ENCODE measurements at regions not wholly inside any gene's neighbourhood (a gene's known extent, or its start where the extent isn't known, plus 50 kb on each side); places are given as distances from the start of the nearest gene placed in this dataset.
"Not testable (repeated sequence)": the region's sequence is repeated elsewhere in the genome, so short reads cannot be mapped to it uniquely, and the experiment has no call there.

DNA sequence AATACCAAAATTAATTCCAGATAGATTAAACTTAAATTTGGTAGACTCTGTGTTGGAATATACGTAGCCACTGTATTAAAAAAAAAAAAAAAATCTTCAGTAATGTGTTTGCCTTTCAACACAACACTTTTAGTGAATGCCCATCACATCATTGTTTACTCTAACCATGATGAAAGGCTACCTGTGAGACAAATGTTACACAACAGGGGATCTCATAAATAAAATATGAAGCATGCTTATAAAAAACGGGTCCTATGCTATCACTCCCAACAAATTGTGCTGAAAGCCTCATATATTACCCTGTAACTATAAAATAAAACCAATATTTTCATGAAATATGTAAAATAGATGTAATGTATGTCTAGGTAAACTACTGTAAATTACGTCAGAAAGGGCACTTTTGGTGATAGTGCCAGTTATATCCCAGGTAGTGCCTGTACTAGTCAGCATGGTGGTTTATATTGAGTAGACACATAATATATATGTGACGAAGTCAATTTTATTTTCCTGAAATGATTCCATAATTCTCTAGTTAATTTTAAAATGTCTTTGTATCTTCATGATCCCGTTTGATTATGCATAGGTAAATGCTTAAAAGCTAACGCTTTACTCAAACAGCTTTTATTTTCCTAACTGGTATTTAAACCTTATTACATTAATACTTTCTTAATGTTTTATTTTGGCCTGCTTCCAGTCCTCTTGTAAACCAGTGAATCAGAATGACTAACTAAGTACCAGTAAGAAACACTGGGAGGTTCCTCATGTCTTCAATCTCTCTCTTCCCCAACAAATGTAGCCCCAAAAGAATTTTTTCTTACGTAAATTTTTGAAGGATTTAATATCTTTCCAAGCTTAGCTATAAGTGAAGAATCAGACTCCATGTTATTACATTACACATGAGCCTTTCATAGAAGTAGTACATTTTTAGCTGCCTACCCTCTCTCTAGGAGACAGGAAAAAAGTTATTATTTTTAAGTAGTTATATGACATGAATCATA, 420.3 kb downstream of the GABRG2 start:
- no peak for DNase-seq

DNA sequence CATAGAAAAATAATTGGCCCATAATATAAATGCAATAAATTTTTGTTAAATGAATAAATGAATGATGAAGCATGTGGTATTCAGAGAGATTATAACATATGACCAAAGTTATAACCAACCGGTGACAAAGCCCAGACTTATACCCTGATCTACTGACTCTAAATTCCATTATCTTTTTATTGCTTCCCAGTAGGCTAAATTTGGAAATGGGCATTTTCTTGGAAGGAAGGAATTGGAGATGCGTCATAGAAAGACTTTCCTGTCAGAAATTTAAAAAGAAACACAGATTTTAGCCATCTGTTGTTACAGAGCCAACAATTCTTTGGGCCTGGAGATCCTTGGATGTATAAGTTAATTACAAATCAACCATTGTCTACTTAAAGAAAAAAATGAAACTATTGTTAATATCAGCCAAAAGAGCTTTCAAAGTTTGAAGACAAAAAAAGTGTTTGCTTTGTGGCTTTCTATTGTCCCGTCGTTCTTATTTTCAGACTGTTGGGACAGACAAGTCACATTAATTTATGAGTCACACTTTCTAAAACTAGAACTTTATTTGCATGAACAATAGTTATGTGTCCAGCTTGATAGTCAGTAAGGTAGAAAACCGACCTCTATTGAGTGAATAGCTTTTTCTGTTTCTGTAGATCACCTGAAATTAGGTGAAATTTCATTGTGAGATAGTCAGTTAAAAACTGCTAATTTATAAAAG, 428.7 kb downstream of the GABRG2 start:
- no peak for DNase-seq

DNA sequence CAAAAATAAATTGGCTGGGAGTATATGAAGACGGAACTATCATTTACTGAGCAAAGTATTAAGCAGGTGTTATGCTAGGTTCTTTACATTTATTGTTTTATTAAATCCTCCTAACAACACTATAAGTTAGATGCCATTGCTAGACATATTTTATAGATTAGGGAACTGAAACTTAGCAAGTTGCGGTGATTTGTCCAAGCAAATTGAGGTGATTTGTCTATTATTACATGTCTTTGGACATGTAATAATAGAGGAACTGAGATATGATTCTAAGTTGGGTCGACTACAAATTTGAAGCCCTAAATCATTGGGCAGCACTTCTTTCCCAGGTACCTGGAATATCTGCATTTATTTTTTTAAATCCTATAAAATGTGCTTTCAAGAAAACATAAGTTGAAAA, 429.9 kb downstream of the GABRG2 start:
- DNase-seq, result no peak

DNA sequence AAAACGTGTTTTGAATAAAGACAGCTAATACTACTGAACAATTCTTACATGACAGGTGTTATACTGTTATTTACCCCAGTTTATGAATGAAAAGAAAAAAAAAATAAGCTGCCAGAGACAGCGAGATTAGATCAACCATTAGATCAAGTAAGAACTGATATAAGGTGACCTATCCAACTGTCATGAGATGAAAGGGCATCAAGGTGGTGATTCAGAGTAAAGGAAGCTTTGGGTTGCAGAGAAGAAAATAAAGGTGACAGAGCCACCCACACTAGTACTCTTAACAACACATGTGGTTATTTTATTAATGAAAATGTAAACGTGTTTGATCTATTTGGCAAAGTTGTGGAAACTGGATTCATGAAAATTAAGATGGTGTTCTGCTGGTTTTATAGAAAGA, 435.2 kb downstream of the GABRG2 start:
- no peak for DNase-seq

DNA sequence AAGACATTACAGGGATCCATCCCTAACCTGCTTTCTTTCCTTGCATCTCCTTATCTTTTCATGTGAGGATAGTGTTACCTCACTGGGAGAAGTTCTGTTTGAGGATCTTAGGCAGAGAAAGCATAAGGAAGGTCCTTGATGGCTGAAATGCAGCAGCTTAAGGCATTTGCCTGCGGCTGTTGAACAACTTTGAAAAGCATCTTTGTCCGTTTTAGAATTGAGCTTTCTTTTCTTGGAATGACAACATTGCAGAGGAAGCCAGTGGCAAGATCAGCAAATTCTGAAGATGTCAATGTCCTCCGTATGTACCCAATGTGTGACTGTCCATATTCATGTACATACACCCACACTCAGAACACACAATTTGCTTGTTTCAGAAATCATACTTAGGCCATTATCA, 436.2 kb downstream of the GABRG2 start:
- DNase-seq, result no peak

DNA sequence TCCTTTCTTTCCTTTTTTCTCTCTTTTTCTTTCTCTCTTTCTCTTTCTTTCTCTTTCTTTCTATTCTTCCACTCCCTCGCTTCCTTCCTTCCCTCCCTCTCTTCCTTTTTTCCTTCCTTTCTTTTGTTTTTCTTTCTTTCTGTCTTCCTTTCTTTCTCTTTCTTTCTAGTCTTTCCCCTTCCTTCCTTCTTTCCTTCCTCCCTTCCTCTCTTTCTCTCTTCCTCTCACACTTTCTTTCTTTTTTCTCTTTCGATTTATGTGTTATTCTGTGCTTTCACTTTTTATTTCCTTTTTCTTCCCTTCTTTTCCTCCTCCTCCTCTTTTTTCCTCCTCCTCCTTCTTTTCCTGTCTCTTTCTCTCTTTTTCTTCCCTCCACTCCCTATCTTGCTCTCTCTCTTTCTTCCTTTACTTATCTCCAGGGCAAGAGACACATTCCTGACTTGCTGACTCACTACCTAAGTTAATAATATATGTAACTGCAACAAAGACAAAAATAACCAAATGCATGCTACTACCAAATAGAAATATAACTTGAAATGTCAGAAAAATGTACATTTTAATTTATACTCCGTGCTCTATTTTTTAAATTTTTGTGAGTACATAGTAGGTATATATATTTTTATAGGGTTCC, 445.5 kb downstream of the GABRG2 start:
- DNase-seq, result no peak

DNA sequence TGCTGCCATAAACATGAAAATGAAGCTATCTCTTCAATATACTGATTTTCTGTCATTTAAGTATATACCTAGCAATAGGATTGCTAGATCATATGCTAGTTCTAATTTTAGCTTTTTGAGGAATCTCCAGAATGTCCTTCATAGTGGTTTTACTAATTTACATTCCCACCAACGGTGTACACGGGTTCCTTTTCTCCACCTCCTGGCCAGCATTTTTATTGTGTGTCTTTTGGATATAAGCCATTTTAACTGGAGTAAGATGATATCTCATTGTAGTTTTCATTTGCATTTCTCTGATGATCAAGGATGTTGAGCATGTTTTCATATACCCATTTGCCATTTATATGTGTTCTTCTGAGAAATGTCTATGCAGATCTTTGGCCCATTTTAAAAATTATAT, 446.5 kb downstream of the GABRG2 start:
- no peak for DNase-seq

DNA sequence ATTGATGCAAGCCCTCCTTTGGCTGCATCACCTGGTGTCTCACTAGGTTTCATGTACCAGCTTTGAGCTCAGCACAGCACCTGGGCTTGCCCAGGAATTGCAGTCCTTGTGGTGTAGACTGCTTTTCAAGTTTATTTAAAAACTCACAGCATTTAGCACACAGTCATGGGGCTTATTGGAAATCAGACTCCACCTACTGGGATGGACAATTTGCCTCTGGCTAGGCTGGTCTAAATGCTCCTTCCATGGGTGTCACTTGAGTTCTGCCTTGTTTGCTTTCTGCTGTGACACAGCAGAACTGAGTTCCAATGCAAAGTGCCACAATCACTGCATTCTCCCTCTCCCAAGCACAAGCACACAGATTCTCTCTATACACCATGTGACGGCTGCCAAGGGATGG, 453.3 kb downstream of the GABRG2 start:
- no peak for DNase-seq

DNA sequence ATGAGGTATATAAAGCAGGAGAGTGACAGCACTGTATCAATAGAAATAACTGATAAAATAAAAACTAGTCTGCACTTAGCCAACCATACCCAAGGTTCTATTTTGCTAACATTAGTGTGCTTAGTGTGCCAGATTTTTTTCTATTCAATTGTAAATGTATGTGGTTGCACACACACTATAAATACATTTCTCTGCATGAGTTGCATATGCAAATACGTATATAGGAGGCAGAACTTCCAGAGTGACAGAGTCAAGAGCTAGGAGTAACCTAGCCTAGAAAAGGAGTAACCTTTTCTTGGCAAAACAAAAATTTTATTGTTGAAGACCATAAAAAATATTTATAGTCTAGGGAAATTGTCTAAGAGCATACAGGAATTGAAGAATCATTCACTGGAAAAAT, 461.6 kb downstream of the GABRG2 start:
- DNase-seq, result no peak

DNA sequence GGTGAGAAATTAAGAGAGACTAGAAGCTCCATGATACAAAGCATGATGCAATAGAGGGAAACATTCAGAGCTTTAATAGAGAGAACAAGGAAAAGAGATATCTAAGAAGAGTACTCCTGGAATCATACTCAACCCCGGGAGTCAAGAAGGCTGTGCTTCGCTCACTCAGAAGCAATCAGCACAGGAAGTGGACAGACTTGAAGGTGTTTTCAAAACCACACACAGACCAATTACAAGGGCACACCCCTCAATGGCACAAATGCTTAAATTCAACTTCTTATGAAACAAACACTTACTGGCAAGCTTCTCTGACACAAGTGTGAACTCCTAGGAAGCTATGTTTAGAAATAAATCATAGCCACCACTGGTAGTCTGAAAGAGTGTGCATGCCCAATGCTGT, 462.3 kb downstream of the GABRG2 start:
- no peak for DNase-seq

DNA sequence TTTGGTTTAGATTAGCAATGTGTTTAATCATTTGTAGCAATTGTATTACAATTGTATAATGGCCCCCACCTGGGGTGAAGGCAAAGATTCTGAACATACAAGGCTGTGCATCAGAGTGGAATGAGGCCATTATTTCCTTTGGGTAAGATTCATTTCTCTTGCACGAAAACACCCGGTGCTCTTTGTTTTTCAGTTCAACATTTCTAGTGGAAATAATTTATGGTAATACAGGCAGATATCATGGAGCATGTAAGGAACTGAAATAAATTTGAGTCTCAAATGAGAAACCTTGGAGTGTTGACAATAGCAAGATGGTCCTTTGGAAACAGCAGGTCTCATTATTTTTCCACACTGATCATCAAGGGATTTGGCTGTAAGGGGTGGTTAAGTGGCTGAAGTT, 475.9 kb downstream of the GABRG2 start:
- no peak for DNase-seq

DNA sequence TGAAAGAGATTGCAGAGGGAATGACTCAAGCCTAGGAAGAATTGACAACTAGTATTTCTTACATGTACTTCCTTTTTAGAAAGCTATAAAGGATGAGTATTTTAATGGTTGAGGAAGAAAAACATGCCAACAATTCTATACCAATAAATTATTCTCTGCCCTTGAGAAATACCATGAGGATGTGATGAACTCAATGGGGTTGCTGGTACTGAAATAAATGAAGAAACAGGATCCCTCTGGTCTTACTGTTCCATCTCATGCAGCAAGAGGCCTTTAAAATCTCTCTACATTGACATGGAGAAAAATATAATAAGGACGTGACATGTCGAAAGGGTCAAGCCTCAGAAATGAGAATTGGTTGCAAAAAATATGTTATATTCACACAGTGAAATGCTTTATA, 477.3 kb downstream of the GABRG2 start:
- DNase-seq, result no peak

DNA sequence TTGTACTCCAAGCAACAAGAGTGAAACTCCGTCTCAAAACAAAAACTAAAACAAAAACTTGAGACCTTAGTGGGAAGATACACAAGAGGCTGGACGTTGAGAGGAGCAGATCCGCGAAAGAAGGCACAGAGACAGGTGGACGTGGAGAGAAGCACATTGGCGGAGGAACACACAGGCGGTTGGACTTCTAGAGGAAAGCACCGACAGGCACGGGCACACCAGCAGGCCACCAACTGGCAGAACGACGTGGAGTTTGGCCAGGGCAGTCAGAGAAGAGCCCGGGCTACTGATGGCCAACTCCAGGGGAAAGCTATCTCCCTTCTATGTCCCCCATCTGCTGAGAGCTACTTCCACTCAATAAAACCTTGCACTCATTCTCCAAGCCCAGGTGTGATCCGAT, 482.7 kb downstream of the GABRG2 start:
- no peak for DNase-seq

DNA sequence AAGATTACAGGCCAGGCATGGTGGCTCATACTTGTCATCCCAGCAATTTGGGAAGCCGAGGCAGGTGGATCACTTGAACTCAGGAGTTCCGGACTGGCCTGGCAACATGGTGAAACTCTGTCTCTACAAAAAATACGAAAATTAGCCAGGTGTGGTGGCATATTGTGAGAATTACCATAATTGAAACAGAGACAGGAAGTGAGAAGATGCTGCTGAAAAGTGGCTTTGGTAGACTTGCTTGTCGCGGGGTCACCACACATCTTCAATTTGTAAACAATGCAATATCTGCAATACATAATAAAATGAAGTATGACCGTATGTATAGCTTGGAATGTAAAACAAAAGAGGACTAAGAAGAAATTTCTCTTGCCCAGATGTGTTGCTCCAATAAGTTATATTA, 490.5 kb downstream of the GABRG2 start:
- no peak for DNase-seq

DNA sequence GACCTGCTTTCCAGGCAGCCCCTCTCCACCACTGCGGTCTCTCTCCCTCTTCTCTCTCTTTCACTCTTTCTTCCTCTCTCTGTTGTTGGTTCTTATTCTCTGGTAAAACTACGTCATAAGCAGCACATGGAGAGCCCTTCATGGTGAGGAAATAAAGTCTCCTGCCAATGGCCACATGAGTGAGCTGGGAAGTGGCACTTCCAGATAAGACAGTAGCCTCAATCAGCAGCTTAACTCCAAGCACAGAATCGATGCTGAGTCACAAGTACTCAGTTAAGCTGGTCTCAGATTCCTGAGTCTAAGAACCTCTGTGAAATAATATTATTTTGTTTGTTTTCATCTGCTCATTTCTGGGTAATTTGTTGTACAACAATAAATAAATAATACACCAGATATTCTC, 500.1 kb downstream of the GABRG2 start:
- DNase-seq, result no peak

DNA sequence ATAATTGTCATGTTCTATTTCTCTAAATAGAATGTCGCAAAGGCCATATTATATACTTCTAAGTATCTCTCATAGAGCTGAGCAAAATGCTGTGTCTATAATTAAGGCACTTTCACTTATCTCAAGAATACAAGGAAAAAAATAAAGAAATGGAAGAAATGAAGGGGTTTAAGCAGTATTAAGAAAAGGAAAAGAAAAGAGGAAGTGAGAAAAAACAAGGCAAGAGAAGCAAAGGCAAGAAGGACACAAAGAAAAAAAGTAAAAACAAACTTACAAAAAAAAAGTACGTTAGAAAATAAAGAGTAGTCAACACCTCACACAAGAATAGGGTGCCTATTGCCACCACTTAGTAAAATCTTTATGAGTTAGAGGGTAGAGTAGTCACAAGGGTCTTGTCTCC, 506.2 kb downstream of the GABRG2 start:
- no peak for DNase-seq

DNA sequence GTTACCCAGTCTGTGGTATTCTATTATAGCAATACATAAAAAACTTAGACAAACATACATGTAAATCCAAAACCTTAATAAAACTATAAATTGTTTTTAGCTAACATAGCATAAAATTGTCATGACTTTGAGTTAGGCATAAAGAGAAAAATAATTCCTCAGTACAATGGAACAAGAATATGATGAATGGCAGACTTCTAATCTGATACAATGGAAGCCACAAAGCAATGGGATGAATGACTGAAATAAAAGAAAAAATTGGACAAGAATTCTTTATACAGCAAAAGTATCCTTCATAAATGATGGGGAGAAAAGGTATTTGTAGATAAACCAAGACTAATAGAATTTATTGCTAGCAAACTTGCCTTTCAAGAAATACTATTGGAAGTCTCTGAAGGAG, 524.2 kb downstream of the GABRG2 start:
- DNase-seq, result no peak

DNA sequence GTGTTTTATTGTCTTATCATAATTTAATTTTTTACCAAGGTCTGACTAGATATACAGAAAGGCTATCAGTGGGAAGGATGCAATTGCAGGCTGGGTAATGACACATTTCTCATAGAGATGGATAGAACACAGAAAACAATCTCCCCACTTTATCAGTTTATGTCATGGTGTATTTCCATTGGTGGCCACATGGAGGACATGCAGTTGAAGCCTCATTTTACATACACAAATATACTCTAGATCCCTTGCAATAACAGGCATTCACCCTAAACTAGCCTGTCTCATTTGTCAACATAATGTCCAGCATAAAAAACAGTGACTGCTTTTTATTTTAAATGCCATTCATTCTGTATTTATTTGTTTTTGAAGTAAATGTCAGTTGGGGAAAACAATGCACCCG, 526.3 kb downstream of the GABRG2 start:
- DNase-seq, result no peak

DNA sequence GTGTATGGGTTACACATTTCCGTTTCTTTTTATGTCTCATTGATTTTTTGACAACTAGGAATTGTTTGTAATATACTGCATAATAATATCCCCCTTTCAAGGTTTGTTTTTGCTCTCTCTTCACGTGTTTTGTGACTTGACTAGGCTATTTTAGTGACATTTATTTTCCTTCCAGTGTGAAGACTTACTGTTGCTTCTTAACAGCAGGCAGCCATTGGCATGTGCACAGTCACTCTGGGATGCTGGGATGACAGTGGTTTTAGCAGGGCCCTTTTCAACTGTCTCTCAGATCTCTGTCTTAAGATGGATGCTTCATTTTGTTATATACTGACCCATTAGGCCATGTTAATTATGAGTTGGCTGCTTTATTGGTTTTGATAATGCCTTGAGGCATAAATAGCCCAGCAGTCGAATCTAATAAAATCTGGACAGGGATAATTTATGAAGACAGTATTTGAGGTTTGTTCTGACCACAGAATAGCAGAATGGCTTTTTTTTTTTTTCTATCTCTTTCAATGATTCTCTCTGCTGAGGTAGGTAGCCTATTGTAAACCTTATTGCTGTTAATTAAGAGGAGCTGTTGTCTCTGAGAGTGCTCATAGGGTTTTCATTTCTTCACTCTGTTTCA, 536.0 kb downstream of the GABRG2 start:
- no peak for DNase-seq

DNA sequence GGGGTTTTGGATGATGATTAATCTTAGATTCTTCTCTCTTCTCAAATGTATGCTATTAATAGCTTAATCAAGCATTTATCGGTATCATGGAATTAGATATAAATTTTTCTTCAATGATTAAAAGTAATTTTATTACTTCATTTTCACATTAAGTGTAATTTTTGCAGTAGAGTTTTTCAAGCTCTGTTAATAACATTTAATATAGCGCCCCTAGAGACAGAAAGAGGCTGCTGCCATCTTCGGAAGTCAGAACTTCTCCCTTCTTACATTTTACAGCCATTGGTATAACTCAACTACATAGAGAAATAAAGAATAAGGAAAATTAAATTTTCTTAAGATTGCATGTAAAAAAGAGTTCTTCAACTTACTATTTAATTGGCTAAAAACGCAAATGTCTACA, 540.3 kb downstream of the GABRG2 start:
- no peak for DNase-seq

DNA sequence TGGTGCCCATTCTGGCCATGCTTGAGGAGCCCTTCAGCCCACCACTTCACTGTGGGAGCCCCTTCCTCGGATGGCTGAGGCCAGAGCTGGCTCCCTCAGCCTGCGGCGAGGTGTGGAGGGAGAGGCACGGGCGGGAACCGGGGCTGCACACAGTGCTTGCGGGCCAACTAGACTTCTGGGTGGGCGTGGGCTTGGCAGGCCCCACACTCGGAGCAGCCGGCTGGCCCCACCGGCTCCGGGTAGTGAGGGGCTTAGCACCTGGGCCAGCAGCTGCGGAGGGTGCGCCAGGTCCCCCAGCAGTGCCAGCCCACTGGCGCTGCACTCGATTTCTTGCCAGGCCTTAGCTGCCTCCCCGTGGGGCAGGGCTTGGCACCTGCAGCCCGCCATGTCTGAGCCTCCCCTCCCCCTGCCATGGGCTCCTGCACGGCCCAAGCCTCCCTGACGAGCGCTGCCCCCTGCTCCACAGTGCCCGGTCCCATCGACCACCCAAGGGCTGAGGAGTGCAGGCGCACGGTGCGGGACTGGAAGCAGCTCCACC, 554.2 kb downstream of the GABRG2 start:
- DNase-seq, result not testable (repeated sequence)

DNA sequence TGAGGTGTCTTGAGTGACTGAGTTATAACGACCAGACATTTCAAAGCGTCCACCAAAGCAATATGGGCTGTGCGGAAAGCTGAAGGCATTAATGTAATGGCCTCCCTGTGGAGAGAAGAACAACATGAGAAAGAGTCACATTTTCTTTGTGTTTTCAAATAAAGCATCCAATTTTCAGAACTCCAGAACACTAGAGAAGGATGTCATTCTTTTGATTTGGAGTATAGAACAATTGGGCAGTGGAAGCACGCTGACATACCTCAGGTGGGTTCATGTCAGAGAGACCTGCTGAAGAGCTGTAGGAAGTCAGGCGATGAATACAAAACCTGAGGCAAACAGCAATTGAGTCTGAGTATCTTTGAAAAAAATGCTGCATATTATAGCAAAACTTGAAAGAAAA, 556.5 kb downstream of the GABRG2 start:
- no peak for DNase-seq

DNA sequence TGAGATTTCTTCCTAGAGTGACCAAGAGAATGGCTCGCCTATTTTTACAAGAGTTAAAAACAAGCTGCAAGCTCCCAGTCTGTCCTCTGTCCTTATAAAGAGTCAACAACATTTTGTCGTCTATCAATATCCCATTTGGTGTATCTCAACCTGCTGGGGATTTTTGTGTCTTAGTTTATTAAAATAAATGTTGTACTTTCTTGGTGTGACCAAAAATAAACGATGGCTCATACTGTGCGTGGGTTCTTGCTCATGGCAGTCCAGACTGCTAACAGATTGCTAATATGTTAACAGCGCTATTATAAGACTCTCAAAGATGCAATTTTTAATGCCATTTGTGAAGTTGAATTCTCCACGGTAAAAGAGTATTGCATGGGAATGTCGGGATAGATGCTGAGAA, 569.9 kb downstream of the GABRG2 start:
- no peak for DNase-seq
